ENCODE measurements at regions not wholly inside any gene's neighbourhood (a gene's known extent, or its start where the extent isn't known, plus 50 kb on each side); places are given as distances from the start of the nearest gene placed in this dataset.
"Not testable (repeated sequence)": the region's sequence is repeated elsewhere in the genome, so short reads cannot be mapped to it uniquely, and the experiment has no call there.

GRCh38 chr3:15903759-15904720 is 106.3 kb upstream of the ANKRD28 start:
- peak in 2 of 14 donors; percentile 13 to 54 for DNase-seq

GRCh38 chr3:15905041-15905440 is 107.3 kb upstream of the ANKRD28 start:
- no peak for DNase-seq

- not testable (repeated sequence) for DNase-seq
These were observed 109.6 kb upstream of the ANKRD28 start for GRCh38 chr3:15907403-15907802.

GRCh38 chr3:15918988-15919387 is 121.2 kb upstream of the ANKRD28 start:
- no peak for DNase-seq

GRCh38 chr3:15919971-15920370 is 122.2 kb upstream of the ANKRD28 start:
- DNase-seq: no peak

- DNase-seq: no peak
These were observed 126.0 kb upstream of the ANKRD28 start for GRCh38 chr3:15923640-15924405.

- DNase-seq: no peak
These were observed 127.1 kb upstream of the ANKRD28 start for GRCh38 chr3:15924914-15925313.

GRCh38 chr3:15926871-15927270 is 129.1 kb upstream of the ANKRD28 start:
- DNase-seq: no peak

- no peak for DNase-seq
These were observed 130.2 kb upstream of the ANKRD28 start for GRCh38 chr3:15927969-15928368.

- no peak for DNase-seq
These were observed 132.3 kb upstream of the ANKRD28 start for GRCh38 chr3:15929944-15930571.

GRCh38 chr3:15932348-15933300 is 134.8 kb upstream of the ANKRD28 start:
- DNase-seq: peak in 3 of 14 donors; percentile 3 to 16 (median 14)

GRCh38 chr3:15933439-15934139 is 135.8 kb upstream of the ANKRD28 start:
- peak in 3 of 14 donors; percentile 2 to 48 (median 6) for DNase-seq

- DNase-seq: peak in 1 of 14 donors; percentile 5
These were observed 136.8 kb upstream of the ANKRD28 start for GRCh38 chr3:15934389-15935195.

- DNase-seq: no peak
These were observed 138.5 kb upstream of the ANKRD28 start for GRCh38 chr3:15936312-15936711.

GRCh38 chr3:15940641-15941040 is 142.9 kb upstream of the ANKRD28 start:
- DNase-seq: no peak

GRCh38 chr3:15941457-15941856 is 143.7 kb upstream of the ANKRD28 start:
- DNase-seq: not testable (repeated sequence)

GRCh38 chr3:15941958-15942357 is 144.2 kb upstream of the ANKRD28 start:
- no peak for DNase-seq

- DNase-seq: no peak
These were observed 144.7 kb upstream of the ANKRD28 start for GRCh38 chr3:15942462-15942861.

- DNase-seq: no peak
These were observed 145.2 kb upstream of the ANKRD28 start for GRCh38 chr3:15942936-15943335.

- DNase-seq: peak in 1 of 14 donors; percentile 7
These were observed 150.6 kb upstream of the ANKRD28 start for GRCh38 chr3:15948388-15948787.
